IMR-90 (cell line): ENCODE measurements at regions not wholly inside any gene's neighbourhood (a gene's known extent, or its start where the extent isn't known, plus 50 kb on each side); places are given as distances from the start of the nearest gene placed in this dataset.

Source experiments
- ATAC-seq: fragments of 200-7000 bp; cut with Tn5 transposase; 2 replicates; pipeline ENCODE4 v1.9.1; 2020; ENCODE audit warnings: low read depth, mild to moderate bottlenecking, moderate library complexity
- BruUV-seq: library from RNA; stranded (reverse); fragments of 400-500 nt; replicated peaks from 2 replicates; lab custom pipeline; 2021; lab: Mats Ljungman, UMichigan
- CTCF ChIA-PET: fragments of 300-600 bp; formaldehyde crosslinking; extraction: SDS; loops from one replicate; lab custom pipeline; 2021; ENCODE audit warnings: antibody characterized with exemption; lab: Yijun Ruan, JAX
- POLR2A ChIA-PET: fragments of 300-600 bp; sonication (Branson Sonifier 250); formaldehyde crosslinking; loops from one replicate; lab custom pipeline; 2022; ENCODE audit warnings: antibody characterized with exemption; ENCODE audit not compliant: unreplicated experiment; lab: Charles Lee
- DNase-seq: peaks from one replicate; pipeline ENCODE4 v3.0.0; 2013
- H2AFZ ChIP-seq: replicated peaks from 2 replicates; pipeline ENCODE3; 2013; ENCODE audit warnings: low read length, mild to moderate bottlenecking; ENCODE audit not compliant: poor library complexity
- H2AK5ac ChIP-seq: 2 replicates; pipeline ENCODE4 v1.6.1; 2013; ENCODE audit warnings: low read depth, low read length, inconsistent platforms
- H2AK9ac ChIP-seq: replicated peaks from 2 replicates; pipeline ENCODE3; 2013; ENCODE audit warnings: mild to moderate bottlenecking, low read depth, low read length, moderate library complexity; ENCODE audit not compliant: poor library complexity
- H2BK120ac ChIP-seq: 2 replicates; pipeline ENCODE4 v1.6.1; 2013; ENCODE audit warnings: low read depth, low read length, inconsistent platforms
- H2BK15ac ChIP-seq: 3 replicates; pipeline ENCODE4 v1.6.1; 2013; ENCODE audit warnings: low read depth, low read length, inconsistent platforms
- H2BK20ac ChIP-seq: 2 replicates; pipeline ENCODE4 v1.6.1; 2013; ENCODE audit warnings: low read depth, mild to moderate bottlenecking, inconsistent platforms, low read length, moderate library complexity
- H2BK5ac ChIP-seq: 2 replicates; pipeline ENCODE4 v1.6.1; 2013; ENCODE audit warnings: mild to moderate bottlenecking, low read depth, low read length, inconsistent platforms; ENCODE audit not compliant: poor library complexity, severe bottlenecking
- H3K14ac ChIP-seq: replicated peaks from 2 replicates; pipeline ENCODE4 v1.6.1; 2013; ENCODE audit warnings: low read depth, low read length, inconsistent platforms
- H3K18ac ChIP-seq: 2 replicates; pipeline ENCODE4 v1.6.1; 2013; ENCODE audit warnings: low read depth, low read length, control low read depth
- H3K23ac ChIP-seq: 2 replicates; pipeline ENCODE4 v1.6.1; 2013; ENCODE audit warnings: low read depth, low read length, inconsistent platforms
- H3K27ac ChIP-seq: 2 replicates; pipeline ENCODE4 v1.5.1; 2013; ENCODE audit warnings: mild to moderate bottlenecking, control low read depth, low read length; ENCODE audit not compliant: insufficient read depth
- H3K27me3 ChIP-seq: 2 replicates; pipeline ENCODE4 v1.6.1; 2013; ENCODE audit warnings: low read length; ENCODE audit not compliant: control insufficient read depth, insufficient read depth
- H3K36me3 ChIP-seq: 2 replicates; pipeline ENCODE4 v1.6.1; 2013; ENCODE audit warnings: low read length, mixed read lengths; ENCODE audit not compliant: control insufficient read depth, insufficient read depth
- H3K4ac ChIP-seq: 2 replicates; pipeline ENCODE4 v1.6.1; 2013; ENCODE audit warnings: low read depth, low read length, inconsistent platforms
- H3K4me1 ChIP-seq: 2 replicates; pipeline ENCODE4 v1.6.1; 2013; ENCODE audit warnings: low read length, mixed read lengths; ENCODE audit not compliant: control insufficient read depth, insufficient read depth
- H3K4me2 ChIP-seq: 2 replicates; pipeline ENCODE4 v1.6.1; 2013; ENCODE audit warnings: low read depth, mild to moderate bottlenecking, control low read depth, low read length, moderate library complexity
- H3K4me3 ChIP-seq: 2 replicates; pipeline ENCODE4 v1.5.1; 2013; ENCODE audit warnings: low read depth, mild to moderate bottlenecking, control low read depth, low read length, moderate library complexity; ENCODE audit not compliant: insufficient read depth
- H3K56ac ChIP-seq: 2 replicates; pipeline ENCODE4 v1.6.1; 2013; ENCODE audit warnings: low read length, inconsistent platforms; ENCODE audit not compliant: insufficient read depth; ENCODE audit errors: extremely low read depth
- H3K79me1 ChIP-seq, 2 experiments: 2 replicates each; pipeline ENCODE4 v1.6.1; 2013; ENCODE audit warnings: low read length in 2 of 2, inconsistent platforms in 1 of 2, low read depth in 1 of 2
- H3K9ac ChIP-seq: 2 replicates; pipeline ENCODE4 v1.6.1; 2013; ENCODE audit warnings: low read depth, low read length, control low read depth
- H3K9me1 ChIP-seq: 2 replicates; pipeline ENCODE4 v1.6.1; 2013; ENCODE audit warnings: low read length, inconsistent platforms; ENCODE audit not compliant: insufficient read depth
- H3K9me3 ChIP-seq: 2 replicates; pipeline ENCODE4 v1.6.1; 2013; ENCODE audit warnings: low read length; ENCODE audit not compliant: control insufficient read depth, insufficient read depth
- H4K20me1 ChIP-seq: 2 replicates; pipeline ENCODE4 v1.6.1; 2013; ENCODE audit warnings: low read length, inconsistent platforms; ENCODE audit not compliant: insufficient read depth
- H4K5ac ChIP-seq: 2 replicates; pipeline ENCODE4 v1.6.1; 2013; ENCODE audit warnings: mild to moderate bottlenecking, low read depth, low read length, control low read depth
- H4K8ac ChIP-seq, 2 experiments: 2 replicates each; pipeline ENCODE4 v1.6.1; 2013; ENCODE audit warnings: low read depth in 2 of 2, low read length in 2 of 2, control low read depth in 1 of 2, inconsistent platforms in 1 of 2
- H4K91ac ChIP-seq: 2 replicates; pipeline ENCODE4 v1.6.1; 2013; ENCODE audit warnings: low read depth, low read length, inconsistent platforms; ENCODE audit not compliant: insufficient read depth
- RCOR1 ChIP-seq: IDR thresholded peaks from 2 replicates; pipeline ENCODE4 v1.6.1; 2012; ENCODE audit warnings: mild to moderate bottlenecking, low read length, improper control_type of control experiment; ENCODE audit not compliant: insufficient replicate concordance
- WGBS, 2 experiments: methylation state at CpG; one replicate each; pipeline versions ENCODE4 v1.1.5 to v1.1.7; 2013; ENCODE audit warnings: missing lambda C conversion rate in 2 of 2; ENCODE audit not compliant: insufficient read length in 1 of 2; ENCODE audit errors: extremely low coverage in 2 of 2; 5-methylcytosine and 5-hydroxymethylcytosine counted together
- dilution Hi-C: fragments of 300-500 bp; cut with HindIII; formaldehyde crosslinking; loops from one replicate; pipeline ENCODE4 v1.14.3; 2018; ENCODE audit warnings: low sequenced_read_pairs; ENCODE audit not compliant: unreplicated experiment
- in situ Hi-C: fragments of 300-500 bp; cut with MboI; formaldehyde crosslinking; loops from 3 replicates; pipeline ENCODE4 v1.14.3; 2019; ENCODE audit warnings: low sequenced_read_pairs, inconsistent platforms, mixed read lengths
- intact Hi-C: fragments of 100-400 bp; cut with micrococcal nuclease; formaldehyde crosslinking; loops from 2 replicates; pipeline ENCODE4 v1.10.0; 2022

DNA sequence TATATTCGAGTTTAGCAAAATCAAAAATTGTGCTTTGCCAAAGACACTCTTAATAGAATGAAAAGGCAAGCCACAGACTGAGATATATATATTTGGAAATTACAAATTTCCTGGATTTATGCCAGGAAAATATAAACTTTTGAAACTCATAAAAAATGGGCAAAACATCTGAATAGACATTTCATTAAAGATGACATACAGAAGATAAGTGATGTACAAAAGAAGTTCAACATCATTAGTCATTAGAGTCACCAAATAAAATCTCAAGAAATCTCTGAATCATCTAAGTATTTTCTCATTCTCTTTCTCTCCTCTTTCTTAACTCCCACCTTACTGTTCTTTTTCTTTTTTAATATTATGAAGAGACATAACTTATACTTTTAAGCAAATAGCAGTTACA, 921.1 kb downstream of the DSC3 start:
- Histone ChIP-seq H3K27me3 (no peaks in the 10 kb centered on the region), H3K9me3 (peaks cover 4% of the 10 kb centered on the region; the same call in 1 of the 2 replicates), H2BK120ac (no peak overlapping the region), H2AFZ (no peak overlapping the region), H3K56ac (no peak overlapping the region), H4K5ac (no peak overlapping the region), H3K9ac (no peak overlapping the region), H3K79me1 (no peaks in the 10 kb centered on the region), H2AK5ac (no peak overlapping the region), H2BK15ac (no peak overlapping the region), H3K14ac (no peak overlapping the region), H3K18ac (no peak overlapping the region), H3K4me2 (no peak overlapping the region), H3K4ac (no peak overlapping the region), H2AK9ac (no peak overlapping the region), H3K4me1 (no peaks in the 10 kb centered on the region), H4K91ac (no peak overlapping the region), H3K23ac (no peak overlapping the region), H3K36me3 (no peaks in the 10 kb centered on the region), H4K20me1 (no peaks in the 10 kb centered on the region), H2BK20ac (no peak overlapping the region), H2BK5ac (no peak overlapping the region), H3K9me1 (no peaks in the 10 kb centered on the region), H3K4me3 (no peak overlapping the region), H4K8ac (no peak overlapping the region), H3K27ac (no peak overlapping the region)
- no peak for TF ChIP-seq RCOR1
- ATAC-seq (no peak), DNase-seq (no peak)
- dilution Hi-C loops, result no loop called here
- no CpG with 5 or more reads among the region's 1 CpG for WGBS, 2 experiments
- intact Hi-C loops, result no loop called here
- CTCF ChIA-PET, result no interaction called here
- no TSS peak for BruUV-seq
- in situ Hi-C loops, result no loop called here
- POLR2A ChIA-PET, result interaction anchor here (0.5 kb wide), 1 partner anchor 10 kb away, joined by 3 read pairs; no protein-coding TSS in a partner anchor
